Ectodermal cell (in vitro differentiated cells): ENCODE measurements at regions not wholly inside any gene's neighbourhood (a gene's known extent, or its start where the extent isn't known, plus 50 kb on each side); places are given as distances from the start of the nearest gene placed in this dataset.
"Not testable (repeated sequence)": the region's sequence is repeated elsewhere in the genome, so short reads cannot be mapped to it uniquely, and the experiment has no call there.

ENCODE experiments used
- H3K27ac ChIP-seq: 2 replicates; pipeline ENCODE4 v1.7.0; 2013; ENCODE audit warnings: mild to moderate bottlenecking, low read depth, low read length; ENCODE audit not compliant: insufficient read depth, poor library complexity, severe bottlenecking
- H3K27me3 ChIP-seq: 2 replicates; pipeline ENCODE4 v1.7.0; 2013; ENCODE audit warnings: mild to moderate bottlenecking, low read length; ENCODE audit not compliant: insufficient read depth, control insufficient read depth, poor library complexity, severe bottlenecking
- H3K36me3 ChIP-seq: one replicate; pipeline ENCODE4 v1.7.0; 2013; ENCODE audit warnings: low read length; ENCODE audit not compliant: control insufficient read depth, insufficient read depth
- H3K4me1 ChIP-seq: one replicate; pipeline ENCODE4 v1.7.0; 2013; ENCODE audit warnings: low read length; ENCODE audit not compliant: control insufficient read depth, insufficient read depth
- H3K4me3 ChIP-seq: 2 replicates; pipeline ENCODE4 v1.7.0; 2013; ENCODE audit warnings: low read depth, low read length, control low read depth; ENCODE audit not compliant: insufficient read depth
- H3K9me3 ChIP-seq: 2 replicates; pipeline ENCODE4 v1.7.0; 2013; ENCODE audit warnings: mild to moderate bottlenecking, low read length, moderate library complexity; ENCODE audit not compliant: control insufficient read depth
- WGBS, 2 experiments: methylation state at CpG; one replicate each; pipeline ENCODE4 v1.1.7; 2013; ENCODE audit warnings: missing lambda C conversion rate in 2 of 2; 5-methylcytosine and 5-hydroxymethylcytosine counted together

- Histone ChIP-seq H3K4me1 (peaks cover 3% of the 10 kb centered on the region), H3K4me3 (no peak overlapping the region), H3K27me3 (no peaks in the 10 kb centered on the region), H3K9me3 (no peaks in the 10 kb centered on the region), H3K36me3 (no peaks in the 10 kb centered on the region), H3K27ac (no peak overlapping the region)
- WGBS, 2 experiments: 90 to 91% methylated on average over 9 to 11 of the region's 11 CpGs
These were observed 86.3 kb upstream of the TAF11L2 start for GRCh38 chr5:17411436-17412402.

GRCh38 chr5:17412760-17413671 is 85.0 kb upstream of the TAF11L2 start:
- Histone ChIP-seq H3K9me3 (no peaks in the 10 kb centered on the region), H3K36me3 (no peaks in the 10 kb centered on the region), H3K4me3 (no peak overlapping the region), H3K27me3 (no peaks in the 10 kb centered on the region), H3K27ac (no peak overlapping the region), H3K4me1 (peaks cover 3% of the 10 kb centered on the region)
- 79 to 82% methylated on average over 8 to 9 of the region's 9 CpGs for WGBS, 2 experiments

GRCh38 chr5:17413691-17414090 is 84.3 kb upstream of the TAF11L2 start:
- Histone ChIP-seq H3K27ac (no peak overlapping the region), H3K27me3 (no peaks in the 10 kb centered on the region)
- 88 to 90% methylated on average over 3 of the region's 3 CpGs for WGBS, 2 experiments

GRCh38 chr5:17415321-17415758 is 82.7 kb upstream of the TAF11L2 start:
- WGBS, 2 experiments: 29 to 32% methylated on average over 13 of the region's 13 CpGs
- H3K36me3 ChIP-seq: no peaks in the 10 kb centered on the region
- no peaks in the 10 kb centered on the region for H3K27me3 ChIP-seq
- peak overlapping the region; percentile 83 for H3K27ac ChIP-seq
- no peak overlapping the region for H3K4me3 ChIP-seq
- no peaks in the 10 kb centered on the region for H3K9me3 ChIP-seq
- peaks cover 3% of the 10 kb centered on the region for H3K4me1 ChIP-seq

More at GRCh38 chr5:17413691-17414090, 84.3 kb upstream of the TAF11L2 start:
- Histone ChIP-seq H3K4me3 (no peak overlapping the region), H3K36me3 (no peaks in the 10 kb centered on the region), H3K4me1 (peaks cover 3% of the 10 kb centered on the region), H3K9me3 (no peaks in the 10 kb centered on the region)

- H3K36me3 ChIP-seq, H3K27me3 ChIP-seq, H3K27ac ChIP-seq, H3K4me1 ChIP-seq, H3K4me3 ChIP-seq, H3K9me3 ChIP-seq: not testable (repeated sequence)
- 93 to 95% methylated on average over 2 to 3 of the region's 4 CpGs for WGBS, 2 experiments
These were observed 81.7 kb upstream of the TAF11L2 start for GRCh38 chr5:17416374-17416773.

- no peak overlapping the region for H3K4me3 ChIP-seq
- 90 to 94% methylated on average over 12 of the region's 12 CpGs for WGBS, 2 experiments
- H3K27ac ChIP-seq: no peak overlapping the region
- H3K4me1 ChIP-seq: no peaks in the 10 kb centered on the region
- no peaks in the 10 kb centered on the region for H3K36me3 ChIP-seq
- H3K9me3 ChIP-seq: no peaks in the 10 kb centered on the region
- no peaks in the 10 kb centered on the region for H3K27me3 ChIP-seq
These were observed 73.4 kb upstream of the TAF11L2 start for GRCh38 chr5:17424674-17425073.

GRCh38 chr5:17425385-17426070 is 72.5 kb upstream of the TAF11L2 start:
- Histone ChIP-seq H3K9me3 (no peaks in the 10 kb centered on the region), H3K4me3 (no peak overlapping the region), H3K27ac (no peak overlapping the region), H3K4me1 (no peaks in the 10 kb centered on the region), H3K36me3 (no peaks in the 10 kb centered on the region), H3K27me3 (no peaks in the 10 kb centered on the region)
- WGBS, 2 experiments: 94 to 99% methylated on average over 6 to 7 of the region's 8 CpGs

GRCh38 chr5:17426104-17426749 is 71.8 kb upstream of the TAF11L2 start:
- no peaks in the 10 kb centered on the region for H3K27me3 ChIP-seq
- H3K36me3 ChIP-seq: no peaks in the 10 kb centered on the region
- H3K4me1 ChIP-seq: no peaks in the 10 kb centered on the region
- H3K27ac ChIP-seq: no peak overlapping the region
- H3K4me3 ChIP-seq: no peak overlapping the region
- no peaks in the 10 kb centered on the region for H3K9me3 ChIP-seq
- WGBS, 2 experiments: 95 to 98% methylated on average over 2 of the region's 2 CpGs

GRCh38 chr5:17428176-17428800 is 69.7 kb upstream of the TAF11L2 start:
- no peak overlapping the region for H3K27ac ChIP-seq
- no peak overlapping the region for H3K4me3 ChIP-seq
- no peaks in the 10 kb centered on the region for H3K36me3 ChIP-seq
- H3K4me1 ChIP-seq: no peaks in the 10 kb centered on the region
- no peaks in the 10 kb centered on the region for H3K27me3 ChIP-seq
- WGBS, 2 experiments: 86 to 89% methylated on average over 7 of the region's 7 CpGs
- no peaks in the 10 kb centered on the region for H3K9me3 ChIP-seq
